ENCODE measurements at regions not wholly inside any gene's neighbourhood (a gene's known extent, or its start where the extent isn't known, plus 50 kb on each side); places are given as distances from the start of the nearest gene placed in this dataset.
"Not testable (repeated sequence)": the region's sequence is repeated elsewhere in the genome, so short reads cannot be mapped to it uniquely, and the experiment has no call there.

GRCh38 chr2:220373878-220374277 is 746.4 kb downstream of the SLC4A3 start:
- no peak for DNase-seq (ENCODE audit: extremely low read depth in 1 of 2, low read depth in 1 of 2)

- DNase-seq (ENCODE audit: extremely low read depth in 1 of 2, low read depth in 1 of 2) = no peak
These were observed 746.9 kb downstream of the SLC4A3 start for GRCh38 chr2:220374282-220374681.

- no peak for DNase-seq (ENCODE audit: extremely low read depth in 1 of 2, low read depth in 1 of 2)
These were observed 750.2 kb downstream of the SLC4A3 start for GRCh38 chr2:220377482-220378155.

GRCh38 chr2:220387758-220388157 is 760.3 kb downstream of the SLC4A3 start:
- not testable (repeated sequence) for DNase-seq (ENCODE audit: extremely low read depth in 1 of 2, low read depth in 1 of 2)

- no peak for DNase-seq (ENCODE audit: extremely low read depth in 1 of 2, low read depth in 1 of 2)
These were observed 766.3 kb downstream of the SLC4A3 start for GRCh38 chr2:220393711-220394110.

GRCh38 chr2:220394433-220394832 is 767.0 kb downstream of the SLC4A3 start:
- DNase-seq (ENCODE audit: extremely low read depth in 1 of 2, low read depth in 1 of 2) = no peak

GRCh38 chr2:220396287-220396686 is 768.9 kb downstream of the SLC4A3 start:
- no peak for DNase-seq (ENCODE audit: extremely low read depth in 1 of 2, low read depth in 1 of 2)

GRCh38 chr2:220410296-220410695 is 782.9 kb downstream of the SLC4A3 start:
- no peak for DNase-seq (ENCODE audit: extremely low read depth in 1 of 2, low read depth in 1 of 2)

GRCh38 chr2:220417503-220417902 is 790.1 kb downstream of the SLC4A3 start:
- no peak for DNase-seq (ENCODE audit: extremely low read depth in 1 of 2, low read depth in 1 of 2)

- DNase-seq (ENCODE audit: extremely low read depth in 1 of 2, low read depth in 1 of 2) = no peak
These were observed 792.2 kb downstream of the SLC4A3 start for GRCh38 chr2:220419647-220420046.

- DNase-seq (ENCODE audit: extremely low read depth in 1 of 2, low read depth in 1 of 2) = no peak
These were observed 793.4 kb downstream of the SLC4A3 start for GRCh38 chr2:220420820-220421219.

GRCh38 chr2:220422676-220423075 is 795.2 kb downstream of the SLC4A3 start:
- no peak for DNase-seq (ENCODE audit: extremely low read depth in 1 of 2, low read depth in 1 of 2)

GRCh38 chr2:220424561-220424960 is 797.1 kb downstream of the SLC4A3 start:
- no peak for DNase-seq (ENCODE audit: extremely low read depth in 1 of 2, low read depth in 1 of 2)

- DNase-seq (ENCODE audit: extremely low read depth in 1 of 2, low read depth in 1 of 2) = no peak
These were observed 805.2 kb downstream of the SLC4A3 start for GRCh38 chr2:220432645-220433044.

- no peak for DNase-seq (ENCODE audit: extremely low read depth in 1 of 2, low read depth in 1 of 2)
These were observed 805.7 kb downstream of the SLC4A3 start for GRCh38 chr2:220433131-220433530.

- no peak for DNase-seq (ENCODE audit: extremely low read depth in 1 of 2, low read depth in 1 of 2)
These were observed 807.0 kb downstream of the SLC4A3 start for GRCh38 chr2:220434385-220434784.

- no peak for DNase-seq (ENCODE audit: extremely low read depth in 1 of 2, low read depth in 1 of 2)
These were observed 810.5 kb downstream of the SLC4A3 start for GRCh38 chr2:220437938-220438337.

GRCh38 chr2:220440731-220441130 is 813.3 kb downstream of the SLC4A3 start:
- DNase-seq (ENCODE audit: extremely low read depth in 1 of 2, low read depth in 1 of 2) = no peak

- DNase-seq (ENCODE audit: extremely low read depth in 1 of 2, low read depth in 1 of 2) = no peak
These were observed 814.0 kb downstream of the SLC4A3 start for GRCh38 chr2:220441404-220441803.

- DNase-seq (ENCODE audit: extremely low read depth in 1 of 2, low read depth in 1 of 2) = no peak
These were observed 814.6 kb downstream of the SLC4A3 start for GRCh38 chr2:220442012-220442411.

GRCh38 chr2:220445429-220446105 is 818.1 kb downstream of the SLC4A3 start:
- no peak for DNase-seq (ENCODE audit: extremely low read depth in 1 of 2, low read depth in 1 of 2)

- no peak for DNase-seq (ENCODE audit: extremely low read depth in 1 of 2, low read depth in 1 of 2)
These were observed 818.8 kb downstream of the SLC4A3 start for GRCh38 chr2:220446106-220446712.
